Smooth muscle cell (in vitro differentiated cells): ENCODE measurements at regions not wholly inside any gene's neighbourhood (a gene's known extent, or its start where the extent isn't known, plus 50 kb on each side); places are given as distances from the start of the nearest gene placed in this dataset.
"Not testable (repeated sequence)": the region's sequence is repeated elsewhere in the genome, so short reads cannot be mapped to it uniquely, and the experiment has no call there.

Experiments used
- DNase-seq: peaks from one replicate; lab custom pipeline; 2025; ENCODE audit not compliant: unreplicated experiment; lab: John Stamatoyannopoulos, UW
- H2AFZ ChIP-seq: fragments of 200-600 bp; sonication (generic); 2 replicates; pipeline ENCODE4 v1.6.0; 2016; ENCODE audit warnings: antibody characterized with exemption, low read depth, mild to moderate bottlenecking
- H3F3A ChIP-seq: fragments of 200-600 bp; sonication (generic); 2 replicates; pipeline ENCODE4 v1.6.0; 2017; ENCODE audit warnings: antibody characterized with exemption, low read depth
- H3K27ac ChIP-seq: fragments of 200-600 bp; sonication (generic); 2 replicates; pipeline ENCODE4 v1.5.1; 2016; ENCODE audit warnings: low read depth, mild to moderate bottlenecking
- H3K27me3 ChIP-seq: fragments of 200-600 bp; sonication (generic); 2 replicates; pipeline ENCODE4 v1.6.1; 2016; ENCODE audit warnings: low read depth, mild to moderate bottlenecking
- H3K36me3 ChIP-seq: fragments of 200-600 bp; sonication (generic); 2 replicates; pipeline ENCODE4 v1.5.1; 2016; ENCODE audit warnings: low read depth
- H3K4me1 ChIP-seq: fragments of 200-600 bp; sonication (generic); 2 replicates; pipeline ENCODE4 v1.5.1; 2016; ENCODE audit warnings: low read depth
- H3K4me2 ChIP-seq: fragments of 200-600 bp; sonication (generic); 2 replicates; pipeline ENCODE4 v1.6.0; 2016; ENCODE audit warnings: mild to moderate bottlenecking
- H3K4me3 ChIP-seq: fragments of 200-600 bp; sonication (generic); 2 replicates; pipeline ENCODE4 v1.5.1; 2016; ENCODE audit warnings: mild to moderate bottlenecking
- H3K79me2 ChIP-seq: fragments of 200-600 bp; sonication (generic); 2 replicates; pipeline ENCODE4 v1.6.0; 2016; ENCODE audit warnings: low read depth, mild to moderate bottlenecking
- H3K9ac ChIP-seq: fragments of 200-600 bp; sonication (generic); 2 replicates; pipeline ENCODE4 v1.6.0; 2016; ENCODE audit warnings: low read depth
- H3K9me3 ChIP-seq: fragments of 200-600 bp; sonication (generic); replicated peaks from 2 replicates; pipeline ENCODE4 v1.5.1; 2016; ENCODE audit warnings: low read depth
- H4K20me1 ChIP-seq: fragments of 200-600 bp; sonication (generic); 2 replicates; pipeline ENCODE4 v1.6.0; 2016; ENCODE audit warnings: low read depth
- WGBS: methylation state at CpG from one replicate; pipeline ENCODE4 v1.1.7; 2016; ENCODE audit warnings: low lambda C conversion rate; 5-methylcytosine and 5-hydroxymethylcytosine counted together
- TF ChIP-seq, protein P1 (sequence below): fragments of 200-600 bp; sonication (generic); IDR thresholded peaks from 2 replicates; pipeline ENCODE4 v1.5.1; 2017; ENCODE audit warnings: borderline replicate concordance, mild to moderate bottlenecking, antibody characterized with exemption; ENCODE audit not compliant: insufficient read depth, poor library complexity, severe bottlenecking

DNA sequence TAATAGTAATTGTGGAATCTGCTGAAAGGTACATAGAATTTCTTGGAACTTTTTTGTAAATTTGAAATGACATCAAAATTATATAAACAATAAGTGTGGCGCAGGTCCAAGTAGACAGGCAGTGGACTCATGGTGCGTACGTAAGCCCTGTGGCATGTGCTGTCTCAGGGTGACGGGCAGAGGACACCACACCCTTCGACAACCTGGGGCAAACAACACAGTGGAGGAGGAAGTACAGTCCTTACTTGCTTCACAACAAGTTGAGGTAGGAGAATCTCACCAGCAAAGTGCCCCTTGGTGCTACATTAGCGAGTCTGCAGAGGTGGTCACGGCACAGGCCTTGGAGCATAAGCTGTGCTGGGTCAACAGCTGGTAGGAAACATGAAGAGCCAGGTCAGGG, 180.9 kb downstream of the AEBP2 start:
- H3K4me3 ChIP-seq = no peak overlapping the region
- no peak overlapping the region for H2AFZ ChIP-seq
- peaks cover 13% of the 10 kb centered on the region for H3F3A ChIP-seq
- H3K4me1 ChIP-seq = no peaks in the 10 kb centered on the region
- no peaks in the 10 kb centered on the region for H3K9me3 ChIP-seq
- no peak for DNase-seq
- no peaks in the 10 kb centered on the region for H3K27me3 ChIP-seq
- no peak overlapping the region for H3K27ac ChIP-seq
- 92% methylated on average over 7 of the region's 7 CpGs for WGBS
- no peaks in the 10 kb centered on the region for H3K36me3 ChIP-seq
- TF ChIP-seq, protein P1, sequence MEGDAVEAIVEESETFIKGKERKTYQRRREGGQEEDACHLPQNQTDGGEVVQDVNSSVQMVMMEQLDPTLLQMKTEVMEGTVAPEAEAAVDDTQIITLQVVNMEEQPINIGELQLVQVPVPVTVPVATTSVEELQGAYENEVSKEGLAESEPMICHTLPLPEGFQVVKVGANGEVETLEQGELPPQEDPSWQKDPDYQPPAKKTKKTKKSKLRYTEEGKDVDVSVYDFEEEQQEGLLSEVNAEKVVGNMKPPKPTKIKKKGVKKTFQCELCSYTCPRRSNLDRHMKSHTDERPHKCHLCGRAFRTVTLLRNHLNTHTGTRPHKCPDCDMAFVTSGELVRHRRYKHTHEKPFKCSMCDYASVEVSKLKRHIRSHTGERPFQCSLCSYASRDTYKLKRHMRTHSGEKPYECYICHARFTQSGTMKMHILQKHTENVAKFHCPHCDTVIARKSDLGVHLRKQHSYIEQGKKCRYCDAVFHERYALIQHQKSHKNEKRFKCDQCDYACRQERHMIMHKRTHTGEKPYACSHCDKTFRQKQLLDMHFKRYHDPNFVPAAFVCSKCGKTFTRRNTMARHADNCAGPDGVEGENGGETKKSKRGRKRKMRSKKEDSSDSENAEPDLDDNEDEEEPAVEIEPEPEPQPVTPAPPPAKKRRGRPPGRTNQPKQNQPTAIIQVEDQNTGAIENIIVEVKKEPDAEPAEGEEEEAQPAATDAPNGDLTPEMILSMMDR = no peak
- H3K9ac ChIP-seq = no peak overlapping the region
- no peaks in the 10 kb centered on the region for H3K79me2 ChIP-seq
- H3K4me2 ChIP-seq = no peak overlapping the region
- no peaks in the 10 kb centered on the region for H4K20me1 ChIP-seq

DNA sequence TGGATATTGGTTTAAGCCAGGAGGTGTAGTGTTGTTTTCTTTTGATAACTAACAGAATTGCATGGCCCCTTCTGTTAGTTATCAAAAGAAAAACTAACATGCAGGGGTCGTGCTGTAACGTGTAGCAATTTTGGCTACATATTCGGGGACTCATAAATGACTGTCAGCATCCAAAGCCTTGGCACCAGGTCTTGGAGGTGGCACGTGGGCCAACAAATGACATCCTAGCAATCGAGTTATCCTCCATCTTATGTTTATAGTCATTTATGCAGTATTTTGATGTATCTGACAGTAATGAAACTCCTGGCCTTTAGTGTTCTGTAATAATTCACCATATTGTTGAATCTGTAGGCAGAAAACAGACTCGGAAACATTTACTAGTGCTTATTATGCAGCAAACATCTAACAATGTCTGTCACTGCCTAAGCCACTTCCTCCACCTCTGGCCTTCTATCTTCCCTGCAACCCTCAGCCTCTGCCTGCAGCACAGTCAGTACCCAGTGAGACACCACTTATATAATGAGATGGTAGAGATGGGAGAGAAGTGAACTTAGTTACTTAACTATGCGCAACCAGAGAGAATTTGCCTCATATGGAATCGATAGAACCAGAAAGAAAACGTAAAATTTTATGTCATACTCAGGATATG, 184.6 kb downstream of the AEBP2 start:
- H3K27ac ChIP-seq = peak overlapping the region; percentile 74
- H3K4me3 ChIP-seq = no peak overlapping the region
- WGBS = 81% methylated on average over 9 of the region's 9 CpGs
- no peaks in the 10 kb centered on the region for H3K79me2 ChIP-seq
- peak overlapping the region; percentile 64 for H3K4me2 ChIP-seq
- TF ChIP-seq, protein P1 = no peak
- H3K36me3 ChIP-seq = no peaks in the 10 kb centered on the region
- no peak for DNase-seq
- H3K27me3 ChIP-seq = no peaks in the 10 kb centered on the region
- H3K9ac ChIP-seq = no peak overlapping the region
- no peaks in the 10 kb centered on the region for H3K4me1 ChIP-seq
- no peaks in the 10 kb centered on the region for H4K20me1 ChIP-seq
- H3K9me3 ChIP-seq = no peaks in the 10 kb centered on the region
- no peak overlapping the region for H2AFZ ChIP-seq
- H3F3A ChIP-seq = peaks cover 16% of the 10 kb centered on the region

DNA sequence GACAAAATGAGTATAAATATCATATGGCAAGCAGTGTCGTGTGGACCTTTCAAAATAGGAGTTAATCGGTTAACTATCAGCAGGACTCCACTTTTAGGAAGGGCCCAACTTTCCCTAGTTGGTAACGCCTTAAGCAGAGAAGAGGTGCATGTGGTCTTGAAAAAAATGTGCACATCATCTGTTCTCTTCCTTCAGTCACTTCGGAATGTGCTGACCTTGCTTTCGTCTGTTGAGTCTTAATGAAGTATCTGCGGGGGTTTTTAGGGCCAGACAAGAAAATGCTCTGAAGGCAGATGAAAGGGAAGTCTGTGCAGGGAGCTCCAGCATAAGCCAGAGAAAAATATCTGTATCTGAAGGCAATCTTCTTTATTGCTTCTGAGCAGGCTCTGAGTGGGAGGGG, 185.2 kb downstream of the AEBP2 start:
- peaks cover 16% of the 10 kb centered on the region for H3F3A ChIP-seq
- H3K9ac ChIP-seq = no peak overlapping the region
- no peaks in the 10 kb centered on the region for H3K27me3 ChIP-seq
- 18% methylated on average over 6 of the region's 6 CpGs for WGBS
- H3K4me2 ChIP-seq = peak overlapping the region; percentile 64
- TF ChIP-seq, protein P1 = no peak
- no peaks in the 10 kb centered on the region for H3K79me2 ChIP-seq
- no peaks in the 10 kb centered on the region for H3K9me3 ChIP-seq
- no peak for DNase-seq
- H2AFZ ChIP-seq = no peak overlapping the region
- H3K4me1 ChIP-seq = no peaks in the 10 kb centered on the region
- H3K4me3 ChIP-seq = no peak overlapping the region
- peak overlapping the region; percentile 74 for H3K27ac ChIP-seq
- H3K36me3 ChIP-seq = no peaks in the 10 kb centered on the region
- H4K20me1 ChIP-seq = no peaks in the 10 kb centered on the region

DNA sequence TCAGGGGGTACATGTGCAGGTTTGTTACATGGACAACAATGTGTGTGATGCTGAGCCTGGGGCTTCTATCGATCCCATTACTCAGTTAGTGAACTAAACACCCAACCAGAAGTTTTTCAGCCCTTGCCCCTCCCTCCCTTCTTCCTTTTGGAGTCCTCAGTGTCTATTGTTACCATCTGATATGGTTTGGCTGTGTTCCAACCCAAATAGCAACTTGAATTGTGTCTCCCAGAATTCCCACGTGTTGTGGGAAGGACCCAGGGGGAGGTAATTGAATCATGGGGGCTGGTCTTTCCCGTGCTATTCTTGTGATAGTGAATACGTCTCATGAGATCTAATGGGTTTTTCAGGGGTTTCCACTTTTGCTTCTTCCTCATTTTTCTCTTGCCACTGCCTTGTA, 186.3 kb downstream of the AEBP2 start:
- H3K27ac ChIP-seq = peak overlapping the region; percentile 74
- not testable (repeated sequence) for DNase-seq, H3K4me1 ChIP-seq, H4K20me1 ChIP-seq, H3K4me2 ChIP-seq, H3K9ac ChIP-seq, H2AFZ ChIP-seq, H3K79me2 ChIP-seq, H3K9me3 ChIP-seq, H3K27me3 ChIP-seq, H3K4me3 ChIP-seq, H3K36me3 ChIP-seq
- 70% methylated on average over 4 of the region's 4 CpGs for WGBS
- H3F3A ChIP-seq = peaks cover 16% of the 10 kb centered on the region
